ENCODE measurements at regions not wholly inside any gene's neighbourhood (a gene's known extent, or its start where the extent isn't known, plus 50 kb on each side); places are given as distances from the start of the nearest gene placed in this dataset.

- H4K20me1 ChIP-seq (ENCODE audit: control insufficient read depth, insufficient read depth, low read depth, low read length), result no peaks in the 10 kb centered on the region
- peaks cover 13% of the 10 kb centered on the region for H3K4me1 ChIP-seq (ENCODE audit: control insufficient read depth, low read length)
- H3K36me3 ChIP-seq (ENCODE audit: control insufficient read depth, low read length), result no peaks in the 10 kb centered on the region
- H3K79me2 ChIP-seq (ENCODE audit: control insufficient read depth, low read length), result no peaks in the 10 kb centered on the region
- H3K9me3 ChIP-seq (ENCODE audit: control insufficient read depth, insufficient read depth, low read length), result no peaks in the 10 kb centered on the region
- no peak overlapping the region for H3K27ac ChIP-seq (ENCODE audit: low read depth, low read length)
- H3K9me2 ChIP-seq (replicated peaks; ENCODE audit: control insufficient read depth, low read length), result no peaks in the 10 kb centered on the region
- H3K4me2 ChIP-seq (ENCODE audit: low read length), result no peak overlapping the region
- no peak overlapping the region for H3K4me3 ChIP-seq (ENCODE audit: low read length)
- H3K27me3 ChIP-seq (ENCODE audit: control insufficient read depth, low read length), result no peaks in the 10 kb centered on the region
- TF ChIP-seq CTCF (IDR thresholded peaks at IDR 0.05; ENCODE audit: low read depth, low read length, poor library complexity, severe bottlenecking), result no peak
- TF ChIP-seq EZH2phosphoT487 (IDR thresholded peaks at IDR 0.05; ENCODE audit: borderline replicate concordance, low read length), result no peak
- H3F3A ChIP-seq (ENCODE audit: control insufficient read depth, insufficient read depth), result no peaks in the 10 kb centered on the region
These were observed 620.5 kb upstream of the TBL1XR1 start for GRCh38 chr3:177817751-177818150.

- Histone ChIP-seq H3F3A (ENCODE audit: control insufficient read depth, insufficient read depth) (no peaks in the 10 kb centered on the region), H4K20me1 (ENCODE audit: control insufficient read depth, insufficient read depth, low read depth, low read length) (no peaks in the 10 kb centered on the region), H3K4me3 (ENCODE audit: low read length) (no peak overlapping the region), H3K27me3 (ENCODE audit: control insufficient read depth, low read length) (no peaks in the 10 kb centered on the region), H3K79me2 (ENCODE audit: control insufficient read depth, low read length) (no peaks in the 10 kb centered on the region), H3K9me2 (replicated peaks; ENCODE audit: control insufficient read depth, low read length) (no peaks in the 10 kb centered on the region), H3K4me1 (ENCODE audit: control insufficient read depth, low read length) (peaks cover 13% of the 10 kb centered on the region), H3K4me2 (ENCODE audit: low read length) (no peak overlapping the region), H3K9me3 (ENCODE audit: control insufficient read depth, insufficient read depth, low read length) (no peaks in the 10 kb centered on the region), H3K27ac (ENCODE audit: low read depth, low read length) (no peak overlapping the region), H3K36me3 (ENCODE audit: control insufficient read depth, low read length) (no peaks in the 10 kb centered on the region)
- TF ChIP-seq CTCF (IDR thresholded peaks at IDR 0.05; ENCODE audit: low read depth, low read length, poor library complexity, severe bottlenecking) (no peak), EZH2phosphoT487 (IDR thresholded peaks at IDR 0.05; ENCODE audit: borderline replicate concordance, low read length) (no peak)
These were observed 621.5 kb upstream of the TBL1XR1 start for GRCh38 chr3:177818712-177819240.

- Histone ChIP-seq H3K27ac (ENCODE audit: low read depth, low read length) (no peak overlapping the region), H3K4me2 (ENCODE audit: low read length) (peak overlapping the region; percentile 0; the same call in 1 of the 2 replicates), H3K9me3 (ENCODE audit: control insufficient read depth, insufficient read depth, low read length) (no peaks in the 10 kb centered on the region)
These were observed 623.5 kb upstream of the TBL1XR1 start for GRCh38 chr3:177820683-177821316.

More at GRCh38 chr3:177820683-177821316, 623.5 kb upstream of the TBL1XR1 start:
- Histone ChIP-seq H3K4me3 (ENCODE audit: low read length) (no peak overlapping the region), H3K27me3 (ENCODE audit: control insufficient read depth, low read length) (no peaks in the 10 kb centered on the region), H4K20me1 (ENCODE audit: control insufficient read depth, insufficient read depth, low read depth, low read length) (no peaks in the 10 kb centered on the region), H3K4me1 (ENCODE audit: control insufficient read depth, low read length) (peaks cover 13% of the 10 kb centered on the region), H3K79me2 (ENCODE audit: control insufficient read depth, low read length) (no peaks in the 10 kb centered on the region), H3K9me2 (replicated peaks; ENCODE audit: control insufficient read depth, low read length) (no peaks in the 10 kb centered on the region), H3F3A (ENCODE audit: control insufficient read depth, insufficient read depth) (no peaks in the 10 kb centered on the region), H3K36me3 (ENCODE audit: control insufficient read depth, low read length) (no peaks in the 10 kb centered on the region)
- no peak for TF ChIP-seq EZH2phosphoT487 (IDR thresholded peaks at IDR 0.05; ENCODE audit: borderline replicate concordance, low read length)
- TF ChIP-seq CTCF (IDR thresholded peaks at IDR 0.05; ENCODE audit: low read depth, low read length, poor library complexity, severe bottlenecking), result no peak
